ENCODE measurements at regions not wholly inside any gene's neighbourhood (a gene's known extent, or its start where the extent isn't known, plus 50 kb on each side); places are given as distances from the start of the nearest gene placed in this dataset.

DNA sequence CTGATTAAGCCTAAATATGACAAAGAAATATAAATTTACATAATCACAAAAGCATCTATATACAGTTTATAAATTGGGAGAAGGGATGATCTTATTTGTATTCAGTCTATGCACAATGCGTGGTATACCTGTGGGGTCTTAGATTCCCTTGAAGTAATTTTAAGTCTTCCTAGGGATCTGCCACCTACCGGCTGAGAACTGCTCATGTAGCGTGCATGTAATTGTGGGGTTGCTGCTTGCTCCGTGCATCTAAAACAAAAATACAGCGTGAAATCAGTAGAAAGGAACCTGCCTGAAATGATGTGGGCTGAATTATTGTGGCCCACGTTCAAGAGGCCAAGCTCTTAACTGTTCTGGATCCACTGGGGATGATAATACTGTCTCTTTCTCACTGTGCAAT lies 187.3 kb downstream of the MBOAT1 start:
- no peaks in the 10 kb centered on the region for H3K4me1 ChIP-seq
- DNase-seq (ENCODE audit: low spot score): no peak
- H3K27ac ChIP-seq: no peak overlapping the region
- H3K36me3 ChIP-seq: no peaks in the 10 kb centered on the region
- Mint-ChIP-seq H3K4me1 (peaks cover 5% of the 10 kb centered on the region), H3K9me3 (no peaks in the 10 kb centered on the region), H3K36me3 (no peaks in the 10 kb centered on the region), H3K27ac (no peak overlapping the region), H3K27me3 (ENCODE audit: insufficient read depth, low read depth) (peaks cover 3% of the 10 kb centered on the region), H3K4me3 (no peak overlapping the region)
- H3F3A ChIP-seq (ENCODE audit: low read depth): no peaks in the 10 kb centered on the region
- no peaks in the 10 kb centered on the region for H3K9me3 ChIP-seq (ENCODE audit: low read depth)
- no peak overlapping the region for H2AFZ ChIP-seq (replicated peaks)
- TF ChIP-seq EZH2phosphoT487 (IDR thresholded peaks at IDR 0.05): no peak
- TF ChIP-seq, protein P1, sequence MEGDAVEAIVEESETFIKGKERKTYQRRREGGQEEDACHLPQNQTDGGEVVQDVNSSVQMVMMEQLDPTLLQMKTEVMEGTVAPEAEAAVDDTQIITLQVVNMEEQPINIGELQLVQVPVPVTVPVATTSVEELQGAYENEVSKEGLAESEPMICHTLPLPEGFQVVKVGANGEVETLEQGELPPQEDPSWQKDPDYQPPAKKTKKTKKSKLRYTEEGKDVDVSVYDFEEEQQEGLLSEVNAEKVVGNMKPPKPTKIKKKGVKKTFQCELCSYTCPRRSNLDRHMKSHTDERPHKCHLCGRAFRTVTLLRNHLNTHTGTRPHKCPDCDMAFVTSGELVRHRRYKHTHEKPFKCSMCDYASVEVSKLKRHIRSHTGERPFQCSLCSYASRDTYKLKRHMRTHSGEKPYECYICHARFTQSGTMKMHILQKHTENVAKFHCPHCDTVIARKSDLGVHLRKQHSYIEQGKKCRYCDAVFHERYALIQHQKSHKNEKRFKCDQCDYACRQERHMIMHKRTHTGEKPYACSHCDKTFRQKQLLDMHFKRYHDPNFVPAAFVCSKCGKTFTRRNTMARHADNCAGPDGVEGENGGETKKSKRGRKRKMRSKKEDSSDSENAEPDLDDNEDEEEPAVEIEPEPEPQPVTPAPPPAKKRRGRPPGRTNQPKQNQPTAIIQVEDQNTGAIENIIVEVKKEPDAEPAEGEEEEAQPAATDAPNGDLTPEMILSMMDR (IDR thresholded peaks at IDR 0.05): no peak
- TF ChIP-seq EZH2 (IDR thresholded peaks at IDR 0.05): no peak
- no peaks in the 10 kb centered on the region for H4K20me1 ChIP-seq (ENCODE audit: low read depth)
- no peak overlapping the region for H3K9ac ChIP-seq
- H3K4me3 ChIP-seq: no peak overlapping the region
- H3K79me2 ChIP-seq (ENCODE audit: low read depth): no peaks in the 10 kb centered on the region
- H3K4me2 ChIP-seq: no peak overlapping the region
- H3K27me3 ChIP-seq: no peaks in the 10 kb centered on the region

DNA sequence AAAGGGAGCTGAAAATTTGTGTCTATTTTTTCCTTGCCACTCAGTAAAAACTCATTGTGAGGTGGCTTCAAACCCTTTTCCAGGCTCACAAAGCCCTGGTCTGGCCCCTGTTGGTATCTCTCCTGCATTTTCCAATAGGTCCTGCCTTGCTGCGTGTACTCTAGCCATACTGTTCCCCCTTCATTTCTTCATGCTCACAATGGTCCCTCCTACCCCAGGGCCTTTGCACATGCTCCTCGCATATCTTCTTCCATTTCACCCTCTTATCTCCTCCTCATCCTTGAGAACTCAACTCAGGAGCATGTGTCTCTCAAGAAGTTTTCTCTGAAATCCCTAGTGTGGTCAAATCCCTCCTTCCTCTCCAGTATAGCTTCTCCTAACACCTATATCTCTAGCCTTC lies 186.6 kb downstream of the MBOAT1 start:
- H4K20me1 ChIP-seq (ENCODE audit: low read depth): no peaks in the 10 kb centered on the region
- H3K9ac ChIP-seq: no peak overlapping the region
- no peak overlapping the region for H2AFZ ChIP-seq (replicated peaks)
- H3K27me3 Mint-ChIP-seq (ENCODE audit: insufficient read depth, low read depth): peaks cover 3% of the 10 kb centered on the region
- TF ChIP-seq, protein P1 (IDR thresholded peaks at IDR 0.05): no peak
- TF ChIP-seq EZH2 (IDR thresholded peaks at IDR 0.05) (no peak), EZH2phosphoT487 (IDR thresholded peaks at IDR 0.05) (no peak)
- no peak overlapping the region for H3K27ac Mint-ChIP-seq
- H3K4me3 Mint-ChIP-seq: no peak overlapping the region
- H3K79me2 ChIP-seq (ENCODE audit: low read depth): no peaks in the 10 kb centered on the region
- no peak overlapping the region for H3K4me3 ChIP-seq
- H3K4me1 ChIP-seq: no peaks in the 10 kb centered on the region
- no peak for DNase-seq (ENCODE audit: low spot score)
- no peaks in the 10 kb centered on the region for H3K9me3 ChIP-seq (ENCODE audit: low read depth)
- peaks cover 5% of the 10 kb centered on the region for H3K4me1 Mint-ChIP-seq
- H3F3A ChIP-seq (ENCODE audit: low read depth): no peaks in the 10 kb centered on the region
- no peaks in the 10 kb centered on the region for H3K27me3 ChIP-seq
- H3K4me2 ChIP-seq: no peak overlapping the region
- no peaks in the 10 kb centered on the region for H3K36me3 Mint-ChIP-seq
- no peaks in the 10 kb centered on the region for H3K36me3 ChIP-seq
- no peak overlapping the region for H3K27ac ChIP-seq
- H3K9me3 Mint-ChIP-seq: no peaks in the 10 kb centered on the region

DNA sequence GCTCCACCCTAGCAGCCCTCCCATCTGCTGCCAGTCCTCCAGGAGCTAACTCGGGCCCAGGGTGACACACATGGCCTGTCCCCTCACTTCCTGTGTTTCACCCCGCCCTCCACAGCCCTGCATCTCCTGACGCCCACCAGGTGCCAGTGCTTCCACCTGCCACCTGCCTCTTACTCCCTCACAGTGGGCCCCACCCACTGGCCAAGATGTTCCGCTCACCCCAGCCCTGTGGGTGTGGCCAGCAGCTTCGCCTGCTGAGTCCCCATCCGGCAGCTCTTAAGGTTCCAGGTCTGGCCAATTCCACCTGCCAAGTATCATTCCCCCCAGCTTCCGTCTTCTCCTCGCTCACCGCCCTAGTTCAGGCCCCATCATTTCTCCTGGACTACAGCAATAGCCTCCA lies 184.1 kb downstream of the MBOAT1 start:
- Mint-ChIP-seq H3K4me1 (peaks cover 5% of the 10 kb centered on the region), H3K9me3 (peaks cover 3% of the 10 kb centered on the region), H3K36me3 (no peaks in the 10 kb centered on the region), H3K4me3 (no peak overlapping the region), H3K27ac (no peak overlapping the region), H3K27me3 (ENCODE audit: insufficient read depth, low read depth) (peaks cover 3% of the 10 kb centered on the region)
- DNase-seq (ENCODE audit: low spot score): no peak
- no peaks in the 10 kb centered on the region for H3K36me3 ChIP-seq
- H3K9me3 ChIP-seq (ENCODE audit: low read depth): no peaks in the 10 kb centered on the region
- H3F3A ChIP-seq (ENCODE audit: low read depth): no peaks in the 10 kb centered on the region
- H2AFZ ChIP-seq (replicated peaks): no peak overlapping the region
- H3K4me1 ChIP-seq: no peaks in the 10 kb centered on the region
- H3K9ac ChIP-seq: no peak overlapping the region
- H3K27ac ChIP-seq: no peak overlapping the region
- no peaks in the 10 kb centered on the region for H4K20me1 ChIP-seq (ENCODE audit: low read depth)
- no peak overlapping the region for H3K4me2 ChIP-seq
- H3K79me2 ChIP-seq (ENCODE audit: low read depth): no peaks in the 10 kb centered on the region
- H3K27me3 ChIP-seq: no peaks in the 10 kb centered on the region
- H3K4me3 ChIP-seq: no peak overlapping the region
- TF ChIP-seq, protein P1 (IDR thresholded peaks at IDR 0.05): no peak
- TF ChIP-seq EZH2phosphoT487 (IDR thresholded peaks at IDR 0.05) (no peak), EZH2 (IDR thresholded peaks at IDR 0.05) (no peak)
